ENCODE measurements at regions not wholly inside any gene's neighbourhood (a gene's known extent, or its start where the extent isn't known, plus 50 kb on each side); places are given as distances from the start of the nearest gene placed in this dataset.
"Not testable (repeated sequence)": the region's sequence is repeated elsewhere in the genome, so short reads cannot be mapped to it uniquely, and the experiment has no call there.

DNA sequence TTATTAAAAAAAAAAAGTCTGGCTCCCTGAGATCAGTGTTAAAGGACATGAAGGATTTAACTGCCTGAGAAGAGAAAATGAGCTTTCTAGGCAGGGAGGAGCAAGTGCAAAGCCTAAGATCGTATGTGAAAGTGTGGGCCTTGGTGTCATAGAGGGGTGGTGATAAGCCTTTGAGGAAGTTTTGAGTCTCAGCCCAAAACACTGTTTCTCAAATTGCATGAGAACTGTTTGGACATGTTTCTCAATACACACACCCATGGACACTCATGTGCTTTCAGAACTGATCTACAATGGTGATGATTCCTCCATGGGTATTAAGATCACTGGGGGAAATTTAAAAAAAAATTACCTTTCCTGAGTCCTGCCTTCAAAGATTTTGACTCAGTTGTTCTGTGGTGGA is 336.7 kb upstream of the RND3 start:
- Mint-ChIP-seq H3K9me3 (no peaks in the 10 kb centered on the region), H3K27me3 (no peaks in the 10 kb centered on the region)
- no peak for ATAC-seq

DNA sequence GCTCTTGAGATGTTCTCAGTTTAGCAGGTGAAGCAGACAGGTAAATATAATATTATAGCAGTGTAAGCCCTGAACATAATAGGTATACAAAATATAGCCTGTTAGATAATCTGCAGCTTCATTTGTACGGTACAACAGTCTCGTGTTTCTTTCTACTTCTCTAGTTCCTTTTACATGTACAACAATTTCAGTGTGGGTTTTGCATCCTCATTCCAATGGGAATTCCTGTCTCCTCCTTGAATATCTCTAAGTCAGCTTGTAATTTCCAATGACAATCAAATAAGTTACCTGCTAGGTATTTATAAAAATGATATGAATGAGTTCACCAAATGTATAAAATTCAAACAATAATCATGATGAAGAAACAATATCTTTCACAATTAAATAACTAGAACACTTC is 330.0 kb upstream of the RND3 start:
- ATAC-seq: no peak
- Mint-ChIP-seq H3K27ac (no peak overlapping the region), H3K9me3 (no peaks in the 10 kb centered on the region)

More for the DNA sequence above, 336.7 kb upstream of the RND3 start:
- H3K27ac Mint-ChIP-seq: no peak overlapping the region
- no peaks in the 10 kb centered on the region for H3K4me1 Mint-ChIP-seq
- no peak overlapping the region for H3K4me3 Mint-ChIP-seq
- H3K36me3 Mint-ChIP-seq (ENCODE audit: low read depth): no peaks in the 10 kb centered on the region
- no peak for DNase-seq

DNA sequence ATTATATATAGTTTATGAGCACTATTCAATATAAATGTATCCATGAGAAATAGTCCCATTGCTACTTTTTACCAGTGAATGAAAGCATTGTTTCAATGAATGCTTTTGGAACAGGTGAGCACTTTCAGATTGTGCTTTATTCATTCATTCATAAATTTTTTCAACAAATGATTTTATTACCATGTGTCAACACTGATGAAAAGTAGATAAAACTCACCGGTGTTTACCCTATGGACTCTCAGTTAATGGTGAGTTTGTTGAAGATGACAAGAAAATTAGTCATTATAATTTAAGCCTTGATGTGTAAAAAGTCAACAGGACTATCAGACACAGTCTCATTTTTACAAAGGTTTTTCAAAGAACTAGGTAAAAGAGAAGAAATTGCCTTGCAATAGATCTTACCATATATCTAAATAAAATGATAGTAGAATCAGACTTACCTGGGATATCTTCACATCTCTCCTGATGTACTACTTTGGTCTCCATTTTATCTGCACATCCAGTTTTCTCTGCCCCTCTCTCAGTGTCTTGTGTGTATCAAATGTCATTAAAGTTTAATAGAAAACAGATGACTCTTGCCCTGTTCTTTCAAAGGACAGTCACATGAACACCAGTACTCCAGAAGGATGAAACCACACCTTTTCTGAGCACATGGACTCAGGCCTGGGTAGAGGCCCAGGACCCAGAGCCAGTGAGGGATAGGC is 325.3 kb upstream of the RND3 start:
- no peak for DNase-seq
- Mint-ChIP-seq H3K9me3 (no peaks in the 10 kb centered on the region), H3K4me1 (no peaks in the 10 kb centered on the region), H3K36me3 (ENCODE audit: low read depth) (no peaks in the 10 kb centered on the region), H3K4me3 (no peak overlapping the region), H3K27me3 (no peaks in the 10 kb centered on the region), H3K27ac (no peak overlapping the region)
- ATAC-seq: no peak

More for the DNA sequence above, 330.0 kb upstream of the RND3 start:
- Mint-ChIP-seq H3K4me1 (no peaks in the 10 kb centered on the region), H3K36me3 (ENCODE audit: low read depth) (no peaks in the 10 kb centered on the region), H3K4me3 (no peak overlapping the region), H3K27me3 (no peaks in the 10 kb centered on the region)
- no peak for DNase-seq

- Mint-ChIP-seq H3K4me1 (no peaks in the 10 kb centered on the region), H3K36me3 (ENCODE audit: low read depth) (no peaks in the 10 kb centered on the region), H3K27ac (no peak overlapping the region), H3K27me3 (no peaks in the 10 kb centered on the region), H3K4me3 (no peak overlapping the region), H3K9me3 (no peaks in the 10 kb centered on the region)
- ATAC-seq (no peak), DNase-seq (no peak)
Measured at GRCh38 chr2:150812066-150812465, 324.6 kb upstream of the RND3 start.

- Mint-ChIP-seq H3K4me3 (no peak overlapping the region), H3K9me3 (no peaks in the 10 kb centered on the region), H3K36me3 (ENCODE audit: low read depth) (no peaks in the 10 kb centered on the region), H3K27me3 (no peaks in the 10 kb centered on the region), H3K27ac (no peak overlapping the region), H3K4me1 (no peaks in the 10 kb centered on the region)
- no peak for DNase-seq
- no peak for ATAC-seq
Measured at GRCh38 chr2:150811259-150811855, 323.9 kb upstream of the RND3 start.

GRCh38 chr2:150809103-150809502 is 321.6 kb upstream of the RND3 start:
- no peaks in the 10 kb centered on the region for H3K9me3 Mint-ChIP-seq
- H3K27me3 Mint-ChIP-seq: no peaks in the 10 kb centered on the region
- no peak overlapping the region for H3K4me3 Mint-ChIP-seq
- no peaks in the 10 kb centered on the region for H3K4me1 Mint-ChIP-seq
- DNase-seq (no peak), ATAC-seq (no peak)
- H3K27ac Mint-ChIP-seq: no peak overlapping the region
- H3K36me3 Mint-ChIP-seq (ENCODE audit: low read depth): no peaks in the 10 kb centered on the region

- ATAC-seq (no peak), DNase-seq (no peak)
- no peak overlapping the region for H3K4me3 Mint-ChIP-seq
- no peaks in the 10 kb centered on the region for H3K9me3 Mint-ChIP-seq
- no peaks in the 10 kb centered on the region for H3K27me3 Mint-ChIP-seq
- H3K4me1 Mint-ChIP-seq: no peaks in the 10 kb centered on the region
- no peak overlapping the region for H3K27ac Mint-ChIP-seq
- no peaks in the 10 kb centered on the region for H3K36me3 Mint-ChIP-seq (ENCODE audit: low read depth)
Measured at GRCh38 chr2:150806336-150806735, 318.9 kb upstream of the RND3 start.

DNA sequence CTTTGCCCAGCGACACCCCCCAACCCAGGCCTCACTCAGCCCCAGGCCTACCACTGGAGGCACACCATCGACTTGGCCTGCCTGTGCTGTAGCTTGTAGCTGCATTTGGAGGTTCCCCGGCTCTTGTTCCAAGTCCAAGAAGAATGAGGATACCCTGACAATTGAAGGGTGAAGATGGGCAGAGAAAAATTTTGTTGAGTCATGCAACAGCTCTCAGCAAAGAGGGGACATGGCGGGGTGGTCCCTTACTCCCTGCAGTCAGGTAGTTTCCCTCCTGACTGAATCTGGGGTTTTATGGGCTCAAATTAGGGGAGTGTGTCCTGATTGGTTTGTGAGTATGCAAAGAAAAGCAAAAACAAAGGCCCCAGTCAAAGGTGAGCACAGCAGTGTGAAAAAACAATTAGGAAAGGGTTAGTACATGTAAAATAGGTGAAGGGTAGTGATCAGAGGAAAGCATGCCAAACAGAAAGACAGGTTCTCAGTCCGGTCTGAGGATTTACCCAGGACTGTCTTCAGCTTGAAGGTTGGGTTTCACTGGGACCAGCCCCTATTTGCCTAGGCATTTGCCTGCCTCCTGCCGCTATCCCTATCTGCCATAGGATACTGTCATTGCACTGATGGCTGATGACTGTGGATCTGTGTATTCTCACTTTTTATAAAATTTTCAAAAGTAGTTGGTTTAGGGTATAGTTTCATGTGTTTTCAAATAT is 316.4 kb upstream of the RND3 start:
- H3K36me3 Mint-ChIP-seq (ENCODE audit: low read depth): no peaks in the 10 kb centered on the region
- ATAC-seq (no peak), DNase-seq (no peak)
- no peaks in the 10 kb centered on the region for H3K27me3 Mint-ChIP-seq
- H3K4me3 Mint-ChIP-seq: no peak overlapping the region
- H3K27ac Mint-ChIP-seq: no peak overlapping the region
- H3K4me1 Mint-ChIP-seq: no peaks in the 10 kb centered on the region
- no peaks in the 10 kb centered on the region for H3K9me3 Mint-ChIP-seq

DNA sequence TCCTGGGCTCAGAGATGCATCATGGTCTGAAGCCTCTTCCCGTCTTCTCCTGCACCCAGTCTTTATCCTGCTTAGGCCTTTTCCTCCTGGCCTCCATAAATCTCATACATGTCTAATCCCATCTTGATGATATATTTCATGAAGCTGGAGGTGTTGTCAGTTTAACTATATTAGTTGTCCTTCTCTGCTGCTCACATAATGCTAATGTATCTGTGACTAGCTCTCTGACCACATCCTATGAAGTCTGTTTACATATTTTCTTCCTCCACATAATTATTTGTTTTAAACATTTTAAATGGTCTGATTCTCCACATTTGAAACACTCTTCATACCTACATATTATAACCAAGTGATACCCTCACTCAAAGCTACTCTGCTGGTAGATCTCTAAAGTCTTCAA is 315.2 kb upstream of the RND3 start:
- Mint-ChIP-seq H3K4me3 (no peak overlapping the region), H3K27me3 (no peaks in the 10 kb centered on the region), H3K9me3 (no peaks in the 10 kb centered on the region), H3K36me3 (ENCODE audit: low read depth) (no peaks in the 10 kb centered on the region), H3K4me1 (no peaks in the 10 kb centered on the region), H3K27ac (no peak overlapping the region)
- no peak for DNase-seq
- no peak for ATAC-seq

- H3K27ac Mint-ChIP-seq; H3K36me3 Mint-ChIP-seq (ENCODE audit: low read depth); DNase-seq; ATAC-seq; H3K4me1 Mint-ChIP-seq; H3K27me3 Mint-ChIP-seq; H3K4me3 Mint-ChIP-seq: not testable (repeated sequence)
- H3K9me3 Mint-ChIP-seq: peaks cover 15% of the 10 kb centered on the region
Measured at GRCh38 chr2:150796236-150796635, 308.8 kb upstream of the RND3 start.

DNA sequence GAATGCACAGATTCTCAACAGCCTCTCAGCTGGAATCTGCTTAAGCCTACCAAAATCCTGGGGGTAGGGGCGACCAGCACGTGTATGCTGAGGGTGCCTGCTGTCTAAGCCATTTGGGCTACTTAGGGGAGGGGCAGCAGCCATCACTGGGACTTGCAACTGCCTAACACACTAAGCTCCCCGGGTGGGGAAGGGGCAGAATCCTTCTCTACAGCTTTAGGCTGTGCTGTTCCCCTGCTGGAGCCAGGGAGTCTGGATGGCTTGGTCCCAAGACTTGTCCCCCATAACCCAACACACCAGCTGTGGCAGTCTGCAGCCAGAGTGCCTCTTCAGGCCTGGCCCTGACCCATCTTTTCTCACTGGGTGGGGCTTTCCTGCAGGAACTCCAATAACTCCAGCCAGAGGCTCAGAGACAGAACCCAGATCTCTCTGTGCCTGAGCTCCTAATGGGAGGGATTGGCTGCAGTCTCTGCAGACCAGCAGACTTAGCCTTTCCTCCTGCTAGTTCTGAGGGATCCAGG is 305.4 kb upstream of the RND3 start:
- Mint-ChIP-seq H3K9me3 (peaks cover 15% of the 10 kb centered on the region), H3K36me3 (ENCODE audit: low read depth) (no peaks in the 10 kb centered on the region), H3K4me3 (no peak overlapping the region), H3K27ac (no peak overlapping the region), H3K4me1 (no peaks in the 10 kb centered on the region), H3K27me3 (no peaks in the 10 kb centered on the region)
- ATAC-seq: no peak
- no peak for DNase-seq

- Mint-ChIP-seq H3K4me3 (no peak overlapping the region), H3K9me3 (peaks cover 15% of the 10 kb centered on the region)
- ATAC-seq: no peak
Measured at GRCh38 chr2:150791567-150791966, 304.1 kb upstream of the RND3 start.

DNA sequence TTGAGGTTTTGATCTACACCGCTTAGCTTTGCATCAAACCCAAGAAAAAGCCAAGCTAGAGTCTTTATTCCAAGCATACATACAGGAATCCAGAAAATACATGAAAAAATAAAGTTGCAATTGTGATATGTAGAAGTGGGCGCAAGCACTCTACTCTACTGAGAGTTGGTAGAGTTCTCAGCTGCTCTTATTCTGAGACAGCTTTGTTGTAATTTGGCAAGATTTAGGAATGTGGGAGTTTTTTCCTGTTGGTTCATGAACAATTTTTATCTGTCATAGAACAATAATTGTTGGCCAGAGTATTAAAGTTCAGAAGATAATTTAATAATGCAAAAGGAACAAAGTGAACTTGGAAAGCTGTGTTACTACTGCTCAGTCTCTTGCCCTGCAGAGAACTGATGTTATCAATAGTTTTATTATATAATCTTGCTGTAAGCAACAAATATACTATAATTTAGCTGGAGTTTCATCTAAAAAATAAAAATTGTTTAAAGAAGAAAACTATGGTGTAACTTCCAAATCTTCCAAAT is 302.0 kb upstream of the RND3 start:
- Mint-ChIP-seq H3K27me3 (no peaks in the 10 kb centered on the region), H3K4me1 (no peaks in the 10 kb centered on the region), H3K36me3 (ENCODE audit: low read depth) (no peaks in the 10 kb centered on the region), H3K4me3 (no peak overlapping the region), H3K27ac (no peak overlapping the region), H3K9me3 (peaks cover 15% of the 10 kb centered on the region)
- DNase-seq (no peak), ATAC-seq (no peak)

More at GRCh38 chr2:150791567-150791966, 304.1 kb upstream of the RND3 start:
- Mint-ChIP-seq H3K36me3 (ENCODE audit: low read depth) (no peaks in the 10 kb centered on the region), H3K4me1 (no peaks in the 10 kb centered on the region), H3K27ac (no peak overlapping the region), H3K27me3 (no peaks in the 10 kb centered on the region)
- DNase-seq: no peak

- H3K4me3 Mint-ChIP-seq: no peak overlapping the region
- H3K4me1 Mint-ChIP-seq: no peaks in the 10 kb centered on the region
- no peak overlapping the region for H3K27ac Mint-ChIP-seq
- no peak for ATAC-seq
- no peak for DNase-seq
- H3K36me3 Mint-ChIP-seq (ENCODE audit: low read depth): no peaks in the 10 kb centered on the region
- peaks cover 14% of the 10 kb centered on the region for H3K9me3 Mint-ChIP-seq
- H3K27me3 Mint-ChIP-seq: no peaks in the 10 kb centered on the region
Measured at GRCh38 chr2:150788426-150789140, 301.1 kb upstream of the RND3 start.

Measured in activated naive CD8-positive, alpha-beta T cell treated with anti-CD3 and anti-CD28 coated beads, Interleukin-2, amount 50 U/mL, for 24 hours (primary cell).